ENCODE measurements at regions not wholly inside any gene's neighbourhood (a gene's known extent, or its start where the extent isn't known, plus 50 kb on each side); places are given as distances from the start of the nearest gene placed in this dataset.

DNA sequence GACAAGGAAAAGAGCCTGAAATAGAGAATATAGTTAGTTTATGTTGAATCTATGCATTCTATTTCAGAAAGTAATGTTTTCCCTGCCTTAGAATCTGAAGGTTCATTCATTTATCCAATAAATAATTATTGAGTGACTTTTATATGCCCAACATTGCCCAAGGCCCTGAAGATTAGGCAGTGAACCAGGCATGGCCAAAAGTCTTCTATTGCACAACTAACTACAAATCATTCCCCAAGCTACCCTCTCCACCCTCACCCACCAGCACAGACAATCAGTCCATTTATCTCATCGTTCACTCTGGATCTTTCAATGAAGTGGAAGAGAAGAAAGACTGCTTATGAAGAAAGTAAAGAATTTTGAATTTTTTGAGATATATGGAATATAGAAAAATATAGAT is 268.4 kb downstream of the PLK2 start:
- intact Hi-C loops (cut with micrococcal nuclease; ENCODE audit: unreplicated experiment), result no loop called here
- no peaks in the 10 kb centered on the region for H3K9me3 ChIP-seq (ENCODE audit: low read depth, low read length, poor library complexity, severe bottlenecking)
- H3K27ac ChIP-seq (ENCODE audit: low read depth, low read length, poor library complexity, severe bottlenecking), result no peak overlapping the region
- DNase-seq (ENCODE audit: low spot score), result no peak
- ChIA-PET POLR2A (ENCODE audit: low non-redundant PET) (no interaction called here), CTCF (no interaction called here)
- H3K27me3 ChIP-seq (replicated peaks; ENCODE audit: insufficient read depth, low read depth, low read length, poor library complexity), result no peaks in the 10 kb centered on the region
- TF ChIP-seq, protein P1, sequence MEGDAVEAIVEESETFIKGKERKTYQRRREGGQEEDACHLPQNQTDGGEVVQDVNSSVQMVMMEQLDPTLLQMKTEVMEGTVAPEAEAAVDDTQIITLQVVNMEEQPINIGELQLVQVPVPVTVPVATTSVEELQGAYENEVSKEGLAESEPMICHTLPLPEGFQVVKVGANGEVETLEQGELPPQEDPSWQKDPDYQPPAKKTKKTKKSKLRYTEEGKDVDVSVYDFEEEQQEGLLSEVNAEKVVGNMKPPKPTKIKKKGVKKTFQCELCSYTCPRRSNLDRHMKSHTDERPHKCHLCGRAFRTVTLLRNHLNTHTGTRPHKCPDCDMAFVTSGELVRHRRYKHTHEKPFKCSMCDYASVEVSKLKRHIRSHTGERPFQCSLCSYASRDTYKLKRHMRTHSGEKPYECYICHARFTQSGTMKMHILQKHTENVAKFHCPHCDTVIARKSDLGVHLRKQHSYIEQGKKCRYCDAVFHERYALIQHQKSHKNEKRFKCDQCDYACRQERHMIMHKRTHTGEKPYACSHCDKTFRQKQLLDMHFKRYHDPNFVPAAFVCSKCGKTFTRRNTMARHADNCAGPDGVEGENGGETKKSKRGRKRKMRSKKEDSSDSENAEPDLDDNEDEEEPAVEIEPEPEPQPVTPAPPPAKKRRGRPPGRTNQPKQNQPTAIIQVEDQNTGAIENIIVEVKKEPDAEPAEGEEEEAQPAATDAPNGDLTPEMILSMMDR (conservative IDR thresholded peaks at IDR 0.05; ENCODE audit: low read depth, low read length), result no peak
- no peak for TF ChIP-seq EZH2 (IDR thresholded peaks at IDR 0.05; ENCODE audit: borderline replicate concordance, low read depth, low read length, poor library complexity, severe bottlenecking)
- BruUV-seq (replicated peaks), result no TSS peak
- no peak overlapping the region for H3K4me3 ChIP-seq (ENCODE audit: low read depth, low read length, poor library complexity, severe bottlenecking)
- H3K4me1 ChIP-seq (ENCODE audit: insufficient read depth, low read length, poor library complexity, severe bottlenecking), result no peaks in the 10 kb centered on the region
- H3K36me3 ChIP-seq (ENCODE audit: insufficient read depth, low read length, poor library complexity, severe bottlenecking), result no peaks in the 10 kb centered on the region

DNA sequence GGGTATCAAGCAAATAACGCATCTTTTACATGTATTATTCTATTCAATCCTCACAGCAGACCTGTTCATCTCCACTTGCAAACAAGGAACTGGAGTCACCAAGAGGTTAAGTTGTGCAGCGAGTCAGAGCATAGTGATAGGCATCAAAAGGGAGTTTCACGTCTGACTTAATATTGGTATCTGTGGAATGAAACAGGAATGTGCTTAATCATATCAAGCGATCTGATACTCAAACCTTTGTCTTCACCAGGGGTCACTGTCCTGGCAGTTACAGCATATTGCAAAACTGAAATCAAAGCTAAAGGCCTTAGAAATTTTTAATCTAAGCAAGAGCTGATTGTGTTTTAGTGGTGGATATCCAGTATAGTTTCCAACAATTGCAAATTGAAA is 271.6 kb downstream of the PLK2 start:
- DNase-seq (ENCODE audit: low spot score), result no peak
- BruUV-seq (replicated peaks), result no TSS peak
- H3K27ac ChIP-seq (ENCODE audit: low read depth, low read length, poor library complexity, severe bottlenecking), result no peak overlapping the region
- intact Hi-C loops (cut with micrococcal nuclease; ENCODE audit: unreplicated experiment), result no loop called here
- no peaks in the 10 kb centered on the region for H3K4me1 ChIP-seq (ENCODE audit: insufficient read depth, low read length, poor library complexity, severe bottlenecking)
- H3K27me3 ChIP-seq (replicated peaks; ENCODE audit: insufficient read depth, low read depth, low read length, poor library complexity), result no peaks in the 10 kb centered on the region
- no peak overlapping the region for H3K4me3 ChIP-seq (ENCODE audit: low read depth, low read length, poor library complexity, severe bottlenecking)
- TF ChIP-seq, protein P1 (conservative IDR thresholded peaks at IDR 0.05; ENCODE audit: low read depth, low read length), result no peak
- no peak for TF ChIP-seq EZH2 (IDR thresholded peaks at IDR 0.05; ENCODE audit: borderline replicate concordance, low read depth, low read length, poor library complexity, severe bottlenecking)
- POLR2A ChIA-PET (ENCODE audit: low non-redundant PET), result interaction anchor here (0.6 kb wide), 1 partner anchor 153 kb away, joined by 5 read pairs; no protein-coding TSS in a partner anchor
- H3K36me3 ChIP-seq (ENCODE audit: insufficient read depth, low read length, poor library complexity, severe bottlenecking), result no peaks in the 10 kb centered on the region
- no peaks in the 10 kb centered on the region for H3K9me3 ChIP-seq (ENCODE audit: low read depth, low read length, poor library complexity, severe bottlenecking)
- CTCF ChIA-PET, result no interaction called here

DNA sequence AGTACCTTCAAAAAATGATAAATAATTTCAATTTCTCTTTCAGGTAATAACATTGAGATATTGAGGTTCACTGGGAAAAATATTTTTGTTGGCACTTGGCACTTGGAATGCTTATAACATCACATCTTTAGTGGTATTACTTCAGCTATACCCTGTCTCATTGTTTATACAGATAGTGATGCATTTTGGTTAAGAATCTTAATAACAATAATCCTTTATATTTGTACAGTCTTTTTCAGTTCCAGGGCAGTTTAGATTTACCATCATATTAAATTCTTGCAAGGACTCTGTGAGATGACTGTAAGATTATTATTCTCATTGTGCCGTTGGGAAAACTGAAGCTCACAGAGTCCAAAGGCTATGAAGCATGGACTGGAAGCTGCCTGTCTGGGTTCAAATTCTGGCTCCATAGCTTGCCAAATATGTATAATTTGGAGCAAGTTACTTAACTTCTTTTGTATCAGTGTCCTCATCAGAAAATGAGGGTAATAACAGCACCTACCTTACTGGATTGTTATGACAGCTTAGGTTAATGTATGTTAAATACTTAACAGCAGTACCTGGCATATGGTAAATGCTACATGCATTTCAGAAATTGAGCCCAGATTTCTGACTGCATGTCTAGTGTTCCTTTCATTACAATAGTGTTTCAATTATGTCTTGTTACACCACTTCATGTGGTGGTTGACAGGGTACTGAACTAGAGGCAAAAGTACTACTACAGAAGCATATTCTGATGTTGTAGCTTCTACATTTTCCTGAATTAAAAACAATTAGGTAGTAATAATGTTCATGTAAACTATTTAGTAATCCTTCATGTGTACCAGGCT is 272.2 kb downstream of the PLK2 start:
- no peak for TF ChIP-seq EZH2 (IDR thresholded peaks at IDR 0.05; ENCODE audit: borderline replicate concordance, low read depth, low read length, poor library complexity, severe bottlenecking)
- TF ChIP-seq, protein P1 (conservative IDR thresholded peaks at IDR 0.05; ENCODE audit: low read depth, low read length), result no peak
- H3K9me3 ChIP-seq (ENCODE audit: low read depth, low read length, poor library complexity, severe bottlenecking), result no peaks in the 10 kb centered on the region
- H3K4me3 ChIP-seq (ENCODE audit: low read depth, low read length, poor library complexity, severe bottlenecking), result no peak overlapping the region
- DNase-seq (ENCODE audit: low spot score), result no peak
- H3K36me3 ChIP-seq (ENCODE audit: insufficient read depth, low read length, poor library complexity, severe bottlenecking), result no peaks in the 10 kb centered on the region
- H3K4me1 ChIP-seq (ENCODE audit: insufficient read depth, low read length, poor library complexity, severe bottlenecking), result no peaks in the 10 kb centered on the region
- intact Hi-C loops (cut with micrococcal nuclease; ENCODE audit: unreplicated experiment), result no loop called here
- no TSS peak for BruUV-seq (replicated peaks)
- H3K27me3 ChIP-seq (replicated peaks; ENCODE audit: insufficient read depth, low read depth, low read length, poor library complexity), result no peaks in the 10 kb centered on the region
- no peak overlapping the region for H3K27ac ChIP-seq (ENCODE audit: low read depth, low read length, poor library complexity, severe bottlenecking)
- ChIA-PET POLR2A (ENCODE audit: low non-redundant PET) (no interaction called here), CTCF (no interaction called here)
